PC-9 (cell line): ENCODE measurements at regions not wholly inside any gene's neighbourhood (a gene's known extent, or its start where the extent isn't known, plus 50 kb on each side); places are given as distances from the start of the nearest gene placed in this dataset.

Experiments
- CTCF ChIP-seq: fragments of 200-600 bp; sonication (generic); conservative IDR thresholded peaks from 2 replicates; pipeline ENCODE4 v1.6.1; 2017; ENCODE audit warnings: mixed run types, antibody characterized with exemption, mild to moderate bottlenecking, moderate library complexity
- EZH2 ChIP-seq: fragments of 200-600 bp; sonication (generic); IDR thresholded peaks from 2 replicates; pipeline ENCODE4 v1.8.0; 2017; ENCODE audit warnings: antibody characterized with exemption, low read depth

GRCh38 chr7:41491308-41491707, 211.6 kb downstream of the INHBA start:
- TF ChIP-seq EZH2, result no peak
- no peak for TF ChIP-seq CTCF
